ENCODE measurements at regions not wholly inside any gene's neighbourhood (a gene's known extent, or its start where the extent isn't known, plus 50 kb on each side); places are given as distances from the start of the nearest gene placed in this dataset.

DNA sequence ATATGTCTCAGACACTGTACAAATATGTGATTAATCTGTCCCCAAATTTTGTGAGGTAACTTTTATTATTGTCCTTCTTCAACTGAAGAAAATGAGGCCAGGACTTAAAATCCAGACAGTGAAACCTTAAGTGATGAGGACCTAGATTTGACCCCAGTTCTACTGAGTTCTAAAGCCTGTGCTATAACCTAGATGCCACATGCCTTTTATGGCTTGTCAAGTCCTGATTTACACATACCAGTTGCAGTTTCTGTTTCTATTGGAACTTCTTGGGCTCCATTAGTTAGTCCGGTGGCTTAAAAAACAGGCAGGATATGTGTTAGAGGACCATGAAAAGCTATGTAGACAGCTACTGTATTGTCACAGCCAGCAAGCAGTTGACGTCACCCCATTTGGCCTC lies 436.5 kb upstream of the KLHL1 start:
- Histone ChIP-seq H4K20me1 (replicated peaks; ENCODE audit: control insufficient read depth, extremely low read depth, insufficient read depth, low read length) (no peaks in the 10 kb centered on the region), H3K4me3 (replicated peaks in 1 of 3; ENCODE audit: insufficient read depth in 1 of 3, low read depth in 1 of 3, low read length in 3 of 3) (no peak overlapping the region), H3K9ac (replicated peaks; ENCODE audit: extremely low read depth, insufficient read depth, low read length) (no peak overlapping the region), H3K27me3 (ENCODE audit: control insufficient read depth in 2 of 2, insufficient read depth in 2 of 2, low read length in 2 of 2) (no peaks in the 10 kb centered on the region), H3K4me1 (ENCODE audit: control insufficient read depth, extremely low read depth, insufficient read depth, low read length) (no peaks in the 10 kb centered on the region), H3K4me2 (ENCODE audit: insufficient read depth, low read length) (no peak overlapping the region), H3K79me2 (ENCODE audit: control insufficient read depth, insufficient read depth, low read length) (no peaks in the 10 kb centered on the region), H3K36me3 (ENCODE audit: control insufficient read depth in 2 of 2, extremely low read depth in 1 of 2, insufficient read depth in 2 of 2, low read length in 2 of 2) (no peaks in the 10 kb centered on the region), H3K9me3 (replicated peaks; ENCODE audit: control insufficient read depth, insufficient read depth, low read length) (no peaks in the 10 kb centered on the region), H3K27ac (ENCODE audit: insufficient read depth, low read depth, low read length) (no peak overlapping the region), H3K9me1 (replicated peaks; ENCODE audit: control insufficient read depth, extremely low read depth, insufficient read depth, low read length) (no peaks in the 10 kb centered on the region), H2AFZ (ENCODE audit: low read depth, low read length) (no peak overlapping the region)
- POLR2A ChIA-PET, result no interaction called here
- CTCF ChIA-PET, result no interaction called here
- intact Hi-C loops (cut with micrococcal nuclease), result no loop called here
- BruUV-seq (replicated peaks), result no TSS peak
- no peak for TF ChIP-seq MYC (IDR thresholded peaks at IDR 0.05; ENCODE audit: low read depth, low read length)
- TF ChIP-seq, protein P1, sequence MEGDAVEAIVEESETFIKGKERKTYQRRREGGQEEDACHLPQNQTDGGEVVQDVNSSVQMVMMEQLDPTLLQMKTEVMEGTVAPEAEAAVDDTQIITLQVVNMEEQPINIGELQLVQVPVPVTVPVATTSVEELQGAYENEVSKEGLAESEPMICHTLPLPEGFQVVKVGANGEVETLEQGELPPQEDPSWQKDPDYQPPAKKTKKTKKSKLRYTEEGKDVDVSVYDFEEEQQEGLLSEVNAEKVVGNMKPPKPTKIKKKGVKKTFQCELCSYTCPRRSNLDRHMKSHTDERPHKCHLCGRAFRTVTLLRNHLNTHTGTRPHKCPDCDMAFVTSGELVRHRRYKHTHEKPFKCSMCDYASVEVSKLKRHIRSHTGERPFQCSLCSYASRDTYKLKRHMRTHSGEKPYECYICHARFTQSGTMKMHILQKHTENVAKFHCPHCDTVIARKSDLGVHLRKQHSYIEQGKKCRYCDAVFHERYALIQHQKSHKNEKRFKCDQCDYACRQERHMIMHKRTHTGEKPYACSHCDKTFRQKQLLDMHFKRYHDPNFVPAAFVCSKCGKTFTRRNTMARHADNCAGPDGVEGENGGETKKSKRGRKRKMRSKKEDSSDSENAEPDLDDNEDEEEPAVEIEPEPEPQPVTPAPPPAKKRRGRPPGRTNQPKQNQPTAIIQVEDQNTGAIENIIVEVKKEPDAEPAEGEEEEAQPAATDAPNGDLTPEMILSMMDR (IDR thresholded peaks at IDR 0.05; ENCODE audit: extremely low read depth in 1 of 2, insufficient read depth in 1 of 2, low read depth in 1 of 2, low read length in 2 of 2), result no peak
- no peak for TF ChIP-seq JUN (IDR thresholded peaks at IDR 0.05; ENCODE audit: borderline replicate concordance, insufficient read depth, insufficient read length, low read depth)
- no peak for TF ChIP-seq EZH2 (IDR thresholded peaks at IDR 0.05; ENCODE audit: borderline replicate concordance, low read depth, low read length, severe bottlenecking)
- TF ChIP-seq, protein P2, sequence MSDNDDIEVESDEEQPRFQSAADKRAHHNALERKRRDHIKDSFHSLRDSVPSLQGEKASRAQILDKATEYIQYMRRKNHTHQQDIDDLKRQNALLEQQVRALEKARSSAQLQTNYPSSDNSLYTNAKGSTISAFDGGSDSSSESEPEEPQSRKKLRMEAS (IDR thresholded peaks at IDR 0.05; ENCODE audit: insufficient read depth, insufficient read length), result no peak
- no peak for TF ChIP-seq POLR2A (IDR thresholded peaks at IDR 0.05; ENCODE audit: low read depth, low read length)
- no peak for TF ChIP-seq FOS (IDR thresholded peaks at IDR 0.05; ENCODE audit: borderline replicate concordance, insufficient read depth, low read length)
- no peak for TF ChIP-seq POLR2AphosphoS5 (IDR thresholded peaks at IDR 0.05; ENCODE audit: insufficient read depth, low read depth, low read length)
- TF ChIP-seq GATA2 (IDR thresholded peaks at IDR 0.05; ENCODE audit: insufficient read depth, insufficient read length, low read depth, low read length), result no peak
- FAIRE-seq (no peak), DNase-seq (ENCODE audit: low read depth, low spot score) (no peak)
- dilution Hi-C loops (cut with MboI; ENCODE audit: extremely low pct_ligation_motif_present, low sequenced_read_pairs), result no loop called here
